ENCODE measurements at regions not wholly inside any gene's neighbourhood (a gene's known extent, or its start where the extent isn't known, plus 50 kb on each side); places are given as distances from the start of the nearest gene placed in this dataset.

- no peak for TF ChIP-seq CTCF (IDR thresholded peaks at IDR 0.05)
- peak in 1 of 3 donors; percentile 32 for DNase-seq
- H3K4me1 ChIP-seq (ENCODE audit: low read depth) = peaks cover 17% of the 10 kb centered on the region
- H3K9me3 ChIP-seq = no peaks in the 10 kb centered on the region
- ATAC-seq = peak; percentile 39
- H3K4me3 ChIP-seq = no peak overlapping the region
- intact Hi-C loops (cut with DNase I, micrococcal nuclease) = no loop called here
- H3K36me3 ChIP-seq (ENCODE audit: low read depth) = no peaks in the 10 kb centered on the region
These were observed 70.2 kb upstream of the CD93 start for GRCh38 chr20:23156170-23156841.

- H3K36me3 ChIP-seq (ENCODE audit: low read depth) = no peaks in the 10 kb centered on the region
- no peak overlapping the region for H3K4me3 ChIP-seq
- ATAC-seq = no peak
- no peak for TF ChIP-seq CTCF (IDR thresholded peaks at IDR 0.05)
- intact Hi-C loops (cut with DNase I, micrococcal nuclease) = no loop called here
- DNase-seq = no peak
- H3K9me3 ChIP-seq = no peaks in the 10 kb centered on the region
- H3K4me1 ChIP-seq (ENCODE audit: low read depth) = peaks cover 7% of the 10 kb centered on the region
These were observed 69.0 kb upstream of the CD93 start for GRCh38 chr20:23155141-23155590.

- H3K4me3 ChIP-seq = no peak overlapping the region
- H3K36me3 ChIP-seq (ENCODE audit: low read depth) = no peaks in the 10 kb centered on the region
- TF ChIP-seq CTCF (IDR thresholded peaks at IDR 0.05) = no peak
- peaks cover 2% of the 10 kb centered on the region for H3K4me1 ChIP-seq (ENCODE audit: low read depth)
- DNase-seq (no peak), ATAC-seq (no peak)
- intact Hi-C loops (cut with DNase I, micrococcal nuclease) = no loop called here
- H3K9me3 ChIP-seq = no peaks in the 10 kb centered on the region
These were observed 67.7 kb upstream of the CD93 start for GRCh38 chr20:23153696-23154341.

- no peaks in the 10 kb centered on the region for H3K36me3 ChIP-seq (ENCODE audit: low read depth)
- intact Hi-C loops (cut with DNase I, micrococcal nuclease) = no loop called here
- no peak overlapping the region for H3K4me3 ChIP-seq
- no peaks in the 10 kb centered on the region for H3K9me3 ChIP-seq
- no peak for TF ChIP-seq CTCF (IDR thresholded peaks at IDR 0.05)
- ATAC-seq (no peak), DNase-seq (no peak)
- peaks cover 7% of the 10 kb centered on the region for H3K4me1 ChIP-seq (ENCODE audit: low read depth)
These were observed 66.8 kb upstream of the CD93 start for GRCh38 chr20:23152902-23153301.

GRCh38 chr20:23152308-23152892, 66.3 kb upstream of the CD93 start:
- Histone ChIP-seq H3K4me3 (no peak overlapping the region), H3K9me3 (no peaks in the 10 kb centered on the region), H3K4me1 (ENCODE audit: low read depth) (peaks cover 7% of the 10 kb centered on the region), H3K36me3 (ENCODE audit: low read depth) (no peaks in the 10 kb centered on the region)
- TF ChIP-seq CTCF (IDR thresholded peaks at IDR 0.05) = no peak
- intact Hi-C loops (cut with DNase I, micrococcal nuclease) = no loop called here
- ATAC-seq (peak; percentile 75), DNase-seq (no peak)

Measured in mucosa of descending colon (tissue), 3 donors.